Stimulated activated CD4-positive, alpha-beta T cell treated with anti-CD3 and anti-CD28 coated beads, Interleukin-15, amount 100 ng/mL, for 24 hours (primary cell): ENCODE measurements at regions not wholly inside any gene's neighbourhood (a gene's known extent, or its start where the extent isn't known, plus 50 kb on each side); places are given as distances from the start of the nearest gene placed in this dataset.
"Not testable (repeated sequence)": the region's sequence is repeated elsewhere in the genome, so short reads cannot be mapped to it uniquely, and the experiment has no call there.

Experiments
- DNase-seq: peaks from one replicate; pipeline ENCODE4 v3.0.0-alpha.2; 2020

DNA sequence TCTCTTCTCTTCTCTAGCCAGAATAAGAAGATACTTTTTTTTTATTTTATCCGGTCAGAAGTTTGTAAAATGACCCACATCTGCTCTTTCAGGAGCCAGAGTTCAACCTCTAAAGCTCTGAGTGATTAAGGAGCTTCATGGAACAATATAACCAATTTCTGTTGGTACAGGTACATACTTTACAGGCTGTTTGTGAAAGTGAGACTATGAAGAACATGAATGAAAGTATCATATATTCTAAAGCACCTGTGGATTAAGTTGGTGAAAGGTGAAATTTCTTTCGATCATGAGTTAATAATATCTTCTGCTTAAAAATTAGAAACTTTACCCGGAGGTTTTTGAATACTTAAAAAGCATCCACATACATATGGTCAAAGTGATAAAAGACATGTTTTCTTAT, 65.2 kb downstream of the DMRT2 start:
- no peak for DNase-seq

DNA sequence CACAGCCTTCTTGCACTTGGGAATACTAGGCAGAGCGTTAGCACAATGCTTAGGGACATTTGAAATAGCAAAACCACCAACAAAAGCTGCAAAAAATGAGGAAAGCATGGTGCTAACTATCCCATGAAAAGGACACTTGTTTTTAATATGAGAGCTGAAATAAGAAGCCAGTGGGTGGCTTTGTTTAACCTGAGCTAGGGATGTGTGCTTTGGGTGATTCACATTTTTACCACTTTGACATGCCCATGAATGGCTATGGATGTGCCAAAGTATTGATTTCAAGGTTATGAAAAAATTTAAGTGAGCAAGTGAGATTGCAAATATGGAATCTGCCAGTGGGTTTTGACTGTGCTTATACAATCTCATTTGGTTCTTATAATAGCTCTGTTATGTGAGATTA, 67.3 kb downstream of the DMRT2 start:
- DNase-seq = no peak

DNA sequence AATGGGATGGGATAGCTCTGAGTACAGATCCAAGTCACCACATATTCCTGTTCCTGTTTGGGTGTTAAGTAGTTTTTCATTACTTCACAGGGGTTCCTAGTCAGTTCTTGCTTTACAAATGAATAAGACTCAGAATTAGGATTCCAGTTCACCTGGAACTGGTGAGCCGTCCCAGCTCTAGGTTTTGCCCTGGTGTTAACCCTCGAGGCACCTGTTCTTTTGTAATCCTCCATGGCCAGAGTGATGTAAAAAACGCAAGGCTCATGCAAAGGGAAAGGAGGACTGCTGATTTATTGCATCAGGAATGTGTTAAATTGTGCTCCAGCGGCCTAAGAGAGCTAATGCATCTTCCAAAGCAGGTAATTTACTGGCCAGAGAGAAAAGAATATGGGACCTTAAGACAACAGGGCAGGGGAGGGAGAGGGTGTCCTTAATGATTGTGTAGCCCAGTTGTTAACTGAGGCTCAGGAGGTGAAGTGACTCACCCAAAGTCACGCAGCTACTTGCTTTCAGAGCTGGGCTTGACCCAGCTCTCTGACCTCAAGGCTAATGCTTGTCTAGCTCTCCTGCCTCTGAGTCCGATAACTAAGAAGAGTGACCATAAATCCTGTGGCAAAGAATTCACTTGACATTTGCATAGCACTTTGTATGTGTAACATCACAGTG, 70.5 kb downstream of the DMRT2 start:
- DNase-seq = no peak

DNA sequence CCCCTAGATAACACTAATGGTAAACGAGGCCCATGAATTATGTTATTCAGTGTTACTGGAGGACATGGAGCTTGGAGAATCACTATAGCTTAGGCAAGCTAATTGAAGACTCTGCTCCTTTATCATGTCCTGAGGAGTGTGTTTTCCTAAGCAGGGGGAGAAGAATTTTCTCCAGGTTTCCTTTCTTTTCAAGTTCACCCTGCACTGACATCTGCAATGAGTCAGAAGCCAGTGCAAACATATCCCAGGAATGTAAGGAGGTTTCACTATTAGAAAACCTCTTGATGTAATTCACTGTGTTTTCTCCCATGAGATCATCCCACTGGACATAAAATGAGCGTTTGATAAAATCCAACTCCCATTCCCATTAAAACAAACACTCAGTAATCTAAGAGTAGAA, 75.6 kb downstream of the DMRT2 start:
- no peak for DNase-seq

DNA sequence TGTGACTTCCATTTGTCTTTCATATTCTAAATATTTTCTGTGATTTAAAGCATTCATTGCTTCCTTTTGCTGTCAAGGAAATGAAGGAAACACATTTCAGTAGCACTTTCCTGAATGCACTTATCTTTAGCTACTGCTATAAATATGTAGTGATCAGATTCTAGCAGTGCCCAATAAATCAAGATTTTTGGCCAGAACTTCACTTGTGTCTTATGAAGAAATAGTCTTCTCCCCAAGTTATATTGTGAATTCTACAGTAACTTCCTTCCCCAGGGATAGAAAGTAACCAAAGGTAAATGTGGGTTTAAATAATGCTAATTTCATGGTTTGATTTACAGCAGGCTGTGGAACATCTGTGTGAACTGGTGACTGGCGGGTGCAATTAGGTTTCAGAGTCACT, 77.9 kb downstream of the DMRT2 start:
- DNase-seq = no peak

DNA sequence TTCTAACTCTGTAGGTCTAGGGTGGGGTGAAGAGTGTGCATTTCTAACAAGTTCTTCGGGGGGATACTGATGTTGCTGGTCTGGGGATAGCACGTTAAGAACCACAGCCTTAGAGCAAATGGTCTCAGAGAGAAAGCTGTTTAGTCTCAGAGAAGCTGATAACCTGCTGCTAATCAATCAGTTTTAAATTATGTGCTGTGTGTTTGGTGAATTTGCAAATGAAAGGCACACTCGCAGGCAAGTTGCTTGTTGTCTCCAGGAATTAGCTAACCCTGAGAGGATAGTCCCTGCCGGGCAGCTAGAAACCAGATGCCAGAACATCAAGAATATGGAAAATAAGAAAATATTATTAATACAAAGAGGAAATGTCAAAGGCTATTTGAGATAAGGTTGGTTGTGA, 79.2 kb downstream of the DMRT2 start:
- DNase-seq = no peak

DNA sequence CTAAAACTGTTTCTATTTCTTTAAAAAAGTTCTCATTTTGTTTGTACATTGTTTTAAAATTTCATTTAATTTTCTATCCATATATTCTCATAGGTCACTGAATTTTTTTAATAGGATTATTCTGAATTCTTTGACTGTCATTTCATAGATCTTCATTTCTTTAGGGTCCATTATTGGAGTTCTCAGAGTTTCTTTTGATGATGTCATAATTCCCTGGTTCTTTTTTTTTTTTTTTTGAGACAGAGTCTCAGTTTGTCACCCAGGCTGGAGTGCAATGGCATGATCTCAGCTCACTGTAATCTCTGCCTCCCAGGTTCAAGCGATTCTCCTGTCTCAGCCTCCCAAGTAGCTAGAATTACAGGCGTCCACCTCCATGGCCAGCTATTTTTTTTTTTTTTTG, 89.9 kb downstream of the DMRT2 start:
- no peak for DNase-seq

DNA sequence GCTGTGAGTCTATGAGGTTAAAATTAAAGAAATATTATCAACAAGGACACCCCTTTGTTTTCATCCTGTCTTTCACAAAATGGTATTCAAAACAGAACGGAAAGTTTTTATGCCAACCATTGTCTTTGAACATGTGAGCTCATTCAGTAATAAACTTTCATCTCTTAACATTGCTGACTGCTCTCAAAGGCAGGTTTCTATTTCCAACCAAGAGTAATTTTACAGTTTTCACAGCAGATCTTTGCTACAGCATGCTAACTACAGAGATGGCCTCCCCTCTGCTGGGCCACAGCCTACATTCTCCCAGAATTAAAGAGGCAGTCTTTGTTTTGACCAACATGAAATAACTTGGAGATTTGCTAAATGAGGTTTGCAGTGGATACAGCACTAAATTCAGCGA, 101.5 kb downstream of the DMRT2 start:
- DNase-seq = no peak

DNA sequence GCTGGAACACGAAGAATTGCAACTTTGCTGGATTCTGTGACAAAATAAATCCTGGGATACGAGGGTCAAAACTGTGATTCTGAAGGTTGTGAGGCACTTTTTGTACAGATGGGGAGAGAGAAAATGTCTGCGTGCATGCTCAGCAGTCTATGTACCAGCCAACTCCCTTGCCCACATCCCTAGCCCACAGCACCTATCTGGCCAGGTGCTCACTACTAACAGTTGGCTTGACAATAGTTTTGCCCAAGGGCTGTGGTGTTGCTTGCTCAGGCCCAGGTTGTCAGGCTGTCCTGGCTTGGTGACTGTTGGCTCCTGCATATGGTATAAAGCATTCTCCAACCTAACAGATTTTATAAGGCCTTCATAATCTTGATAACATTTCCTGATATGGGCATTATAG, 102.0 kb downstream of the DMRT2 start:
- no peak for DNase-seq

DNA sequence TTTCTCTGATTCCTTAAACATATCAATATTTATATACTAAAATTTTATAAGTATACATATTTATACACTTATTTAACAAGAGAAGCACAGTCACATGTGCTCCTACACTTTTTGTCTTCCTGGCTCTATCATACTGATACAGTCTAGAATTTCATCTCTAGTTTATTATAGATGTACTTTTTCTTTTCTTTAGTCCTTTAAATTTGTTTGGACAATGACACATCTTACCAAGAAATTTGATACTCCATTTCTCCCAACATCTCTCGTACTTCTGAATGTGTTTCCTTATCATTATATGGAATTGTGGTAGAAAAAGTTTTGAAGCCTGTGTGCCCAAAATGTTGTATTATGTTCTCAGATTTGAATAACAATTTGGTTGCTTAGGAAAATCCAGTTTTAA, 104.6 kb downstream of the DMRT2 start:
- DNase-seq = no peak

DNA sequence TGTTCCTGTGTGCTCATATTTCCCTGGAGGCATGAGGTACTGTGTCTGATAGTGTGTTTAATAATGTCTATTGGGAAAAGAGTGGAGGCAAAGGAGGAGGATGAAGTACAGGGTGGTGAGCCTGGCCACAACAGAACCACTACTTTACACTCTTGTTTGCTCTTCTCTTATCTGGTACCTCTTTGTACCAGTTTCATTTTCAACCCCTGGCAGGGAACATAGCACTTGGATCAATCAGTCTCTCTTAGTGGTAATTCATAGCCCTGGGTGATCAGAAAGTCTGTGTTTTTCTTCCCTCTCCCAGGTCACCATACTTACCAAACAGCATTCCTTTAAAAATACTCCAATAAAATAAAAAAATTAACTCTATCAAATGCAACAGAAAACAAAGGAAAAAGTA, 105.4 kb downstream of the DMRT2 start:
- DNase-seq = no peak

DNA sequence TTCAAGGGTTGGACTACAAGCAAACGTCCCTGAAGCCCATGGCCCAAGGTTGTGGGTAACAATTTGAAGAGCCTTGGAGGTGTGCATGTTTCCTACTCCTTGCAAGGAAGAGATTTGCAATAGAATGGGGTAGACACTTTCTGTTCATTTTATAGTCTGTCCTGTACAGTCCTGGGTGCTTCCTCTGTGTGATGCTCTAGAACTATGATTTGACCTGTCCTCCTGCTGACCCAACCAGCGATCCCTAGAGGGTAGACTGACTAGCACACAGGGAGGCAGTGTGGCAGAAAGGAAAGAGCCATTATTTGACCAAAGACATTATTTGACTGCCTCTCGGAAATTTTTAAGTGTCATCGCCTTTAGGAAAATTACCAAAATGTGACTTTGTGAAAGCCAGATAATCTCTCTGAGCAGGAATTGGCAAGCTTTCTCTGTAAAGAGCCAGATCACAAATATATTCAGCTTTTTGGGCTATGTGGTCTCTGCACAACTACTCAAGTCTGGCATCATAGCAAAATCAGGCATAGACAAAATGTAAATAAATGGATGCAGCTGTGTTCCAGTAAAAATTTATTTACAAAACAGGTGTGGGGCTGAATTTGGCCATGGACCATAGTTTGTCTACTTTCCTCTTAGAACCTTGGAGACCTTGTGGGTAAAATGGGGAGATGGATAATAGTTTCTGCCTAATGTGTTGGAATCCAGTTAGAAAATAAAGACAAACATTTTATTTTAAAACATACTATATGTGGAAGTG, 106.8 kb downstream of the DMRT2 start:
- DNase-seq = no peak

DNA sequence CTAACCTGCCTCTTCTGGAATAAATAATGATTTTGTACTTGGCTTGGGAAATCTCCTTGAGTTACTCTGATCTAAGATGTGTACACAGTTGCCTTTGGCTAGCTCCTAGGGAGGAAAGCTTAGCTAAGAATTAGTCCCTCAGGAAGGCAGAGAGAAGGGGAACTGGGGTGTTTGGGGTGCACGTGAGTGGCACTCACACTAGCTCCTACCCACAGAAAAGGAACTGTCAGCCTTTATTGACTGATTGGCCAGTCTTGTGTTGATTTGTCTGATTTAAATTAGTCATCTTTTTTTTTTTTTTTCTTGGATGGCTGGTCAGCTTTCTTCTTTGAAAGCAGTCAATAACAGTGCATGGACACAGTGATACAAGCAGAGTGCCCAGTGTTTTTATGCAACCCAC, 107.7 kb downstream of the DMRT2 start:
- DNase-seq = no peak

DNA sequence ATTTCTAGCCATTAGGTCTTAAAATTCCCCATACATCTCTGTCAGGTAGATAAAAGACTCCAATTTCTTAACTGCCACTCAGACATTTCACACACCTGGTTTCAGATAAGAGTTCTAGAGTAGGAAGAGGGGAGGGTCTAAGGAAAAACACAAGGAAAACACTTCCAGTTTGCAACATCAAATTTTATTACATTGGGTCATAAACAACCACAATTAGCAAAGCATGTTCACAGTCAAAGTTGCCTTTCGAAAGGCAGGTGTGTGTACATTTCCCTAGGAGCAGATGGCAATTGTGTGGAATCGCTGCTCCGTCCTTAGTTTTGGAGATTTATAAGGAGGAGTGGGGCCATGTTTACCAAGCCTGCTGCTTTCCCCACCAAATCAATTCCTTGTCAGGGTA, 120.8 kb downstream of the DMRT2 start:
- no peak for DNase-seq

DNA sequence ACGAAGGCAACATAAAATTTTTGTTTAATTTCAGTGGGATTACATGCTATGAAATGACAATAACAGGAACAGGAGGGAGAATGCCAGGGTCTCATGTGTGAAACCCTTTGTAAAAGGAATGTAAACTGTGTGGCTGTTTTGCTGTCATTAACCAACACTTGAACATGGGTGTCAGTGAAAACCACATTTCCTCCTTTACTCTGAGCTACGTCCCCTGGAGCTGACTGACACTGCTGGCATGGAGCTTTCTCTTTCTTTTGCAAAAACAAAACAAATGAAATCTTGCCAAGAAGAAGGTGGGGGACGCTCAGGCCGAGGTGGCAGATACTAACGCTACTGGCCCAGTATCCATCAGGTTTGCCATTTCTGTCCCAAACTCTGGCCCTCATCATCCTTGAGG, 121.4 kb downstream of the DMRT2 start:
- no peak for DNase-seq

DNA sequence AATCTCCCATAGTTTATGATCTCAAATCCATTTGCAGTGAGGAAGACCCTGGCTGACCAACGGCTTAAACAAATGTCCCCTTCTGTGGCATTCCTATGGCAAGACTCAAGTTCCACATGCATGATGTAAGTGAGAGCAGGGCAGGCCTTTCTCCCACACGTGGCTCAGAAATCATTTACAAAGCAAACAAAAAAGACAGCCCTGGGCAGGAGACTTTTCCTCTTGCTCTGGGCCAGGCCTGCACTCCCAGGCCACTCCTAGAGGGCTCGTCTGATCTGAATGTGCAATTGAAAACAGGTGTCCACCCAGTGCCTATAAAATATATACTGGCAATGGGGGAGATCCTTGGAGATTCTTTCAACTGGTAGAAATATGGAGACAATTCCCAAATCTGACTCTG, 123.1 kb downstream of the DMRT2 start:
- no peak for DNase-seq

DNA sequence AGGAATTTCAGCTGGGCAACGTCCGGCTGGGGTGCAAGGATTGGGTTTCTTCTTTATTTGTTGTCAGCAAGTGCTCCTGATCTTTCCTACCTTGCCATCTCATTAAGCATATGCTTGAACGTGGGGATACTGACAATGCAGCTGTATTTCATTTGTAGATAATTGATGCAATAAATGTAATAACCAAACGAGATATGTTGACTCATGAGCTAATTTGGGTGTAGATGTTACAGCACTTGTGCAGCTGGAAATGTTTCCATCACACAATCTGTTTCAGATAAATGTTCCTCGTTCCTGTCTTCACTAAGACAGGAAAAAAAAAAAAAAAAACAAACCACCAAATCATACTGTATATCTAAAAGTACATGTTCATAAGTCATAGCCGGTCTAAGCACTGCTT, 123.8 kb downstream of the DMRT2 start:
- DNase-seq = no peak

DNA sequence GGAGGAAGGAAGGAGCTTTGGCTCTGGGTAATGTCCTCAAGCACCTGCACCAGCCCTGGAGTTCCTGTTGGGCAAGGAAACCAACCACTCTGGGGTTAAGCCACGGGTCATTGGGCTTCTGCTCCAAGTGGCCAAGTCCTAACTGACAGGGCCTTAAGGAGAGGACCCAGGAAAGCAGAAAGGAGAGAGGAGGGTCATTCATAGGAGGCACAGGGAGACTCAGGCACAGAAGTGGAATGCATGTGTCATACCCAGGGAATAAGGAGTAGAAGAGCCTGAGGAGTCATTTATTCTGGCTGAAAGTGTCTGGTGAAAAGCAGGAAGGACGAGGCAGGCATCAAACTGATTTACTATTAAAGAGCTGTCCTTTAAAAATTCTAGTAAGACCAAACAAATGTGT, 129.2 kb downstream of the DMRT2 start:
- no peak for DNase-seq

DNA sequence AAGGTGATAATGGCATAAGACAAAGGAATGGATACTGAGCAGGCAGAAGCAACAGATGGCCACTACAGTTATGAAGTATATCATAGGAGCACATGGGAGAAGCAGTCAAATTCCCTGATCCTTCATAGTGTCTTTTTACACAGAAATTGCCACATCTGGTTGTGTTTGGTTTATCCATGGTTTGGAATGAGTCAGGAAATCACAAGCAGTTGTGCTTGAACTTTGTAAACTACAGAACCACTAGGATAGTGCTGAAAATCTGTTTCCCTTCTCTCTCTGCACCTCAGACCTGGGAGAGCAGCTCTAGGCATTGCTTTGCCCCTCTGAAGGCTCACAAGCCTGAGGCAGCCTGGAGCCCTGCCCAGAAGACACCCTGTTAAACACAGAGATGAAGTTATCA, 134.0 kb downstream of the DMRT2 start:
- no peak for DNase-seq

DNA sequence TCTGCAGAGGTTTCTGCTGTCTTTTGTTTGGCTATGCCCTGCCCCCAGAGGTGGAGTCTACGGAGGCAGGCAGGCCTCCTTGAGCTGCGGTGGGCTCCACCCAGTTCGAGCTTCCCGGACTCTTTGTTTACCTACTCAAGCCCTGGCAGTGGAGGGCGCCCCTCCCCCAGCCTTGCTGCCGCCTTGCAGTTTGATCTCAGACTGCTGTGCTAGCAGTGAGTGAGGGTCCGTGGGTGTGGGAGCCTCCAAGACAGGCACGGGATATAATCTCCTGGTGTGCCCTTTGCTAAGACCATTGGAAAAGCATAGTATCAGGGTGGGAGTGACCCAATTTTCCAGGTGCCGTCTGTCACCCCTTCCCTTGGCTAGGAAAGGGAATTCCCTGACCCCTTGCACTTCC, 137.0 kb downstream of the DMRT2 start:
- DNase-seq = not testable (repeated sequence)

DNA sequence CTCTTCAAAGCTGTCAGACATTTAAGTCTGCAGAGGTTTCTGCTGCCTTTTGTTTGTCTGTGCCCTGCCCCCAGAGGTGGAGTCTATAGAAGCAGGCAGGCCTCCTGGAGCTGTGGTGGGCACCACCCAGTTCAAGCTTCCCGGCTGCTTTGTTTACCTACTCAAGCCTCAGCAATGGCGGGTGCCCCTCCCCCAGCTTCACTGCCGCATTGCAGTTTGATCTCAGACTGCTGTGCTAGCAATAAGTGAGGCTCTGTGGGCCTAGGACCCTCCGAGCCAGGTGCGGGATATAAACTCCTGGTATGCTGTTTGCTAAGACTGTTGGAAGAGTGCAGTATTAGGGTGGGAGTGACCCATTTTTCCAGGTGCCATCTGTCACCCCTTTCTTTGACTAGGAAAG, 145.5 kb downstream of the DMRT2 start:
- not testable (repeated sequence) for DNase-seq

DNA sequence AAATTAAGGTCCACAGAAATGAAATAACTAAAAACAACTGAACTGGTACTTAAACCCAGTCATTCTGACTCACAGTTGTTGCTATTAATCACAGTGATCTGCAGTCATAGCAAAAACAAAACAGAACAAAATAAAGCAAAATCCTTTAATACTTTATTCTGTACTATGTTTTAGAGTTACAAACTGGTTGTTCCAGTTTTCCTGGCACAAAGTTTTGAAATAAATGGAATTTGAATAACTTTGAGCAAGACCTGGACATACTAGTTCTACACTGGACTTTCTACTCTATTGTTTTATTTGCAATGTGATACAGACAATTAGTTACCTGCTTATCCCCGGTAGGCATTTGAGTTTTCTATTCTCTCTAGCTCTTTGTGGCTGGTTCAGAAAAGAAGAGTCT, 147.9 kb downstream of the DMRT2 start:
- no peak for DNase-seq

DNA sequence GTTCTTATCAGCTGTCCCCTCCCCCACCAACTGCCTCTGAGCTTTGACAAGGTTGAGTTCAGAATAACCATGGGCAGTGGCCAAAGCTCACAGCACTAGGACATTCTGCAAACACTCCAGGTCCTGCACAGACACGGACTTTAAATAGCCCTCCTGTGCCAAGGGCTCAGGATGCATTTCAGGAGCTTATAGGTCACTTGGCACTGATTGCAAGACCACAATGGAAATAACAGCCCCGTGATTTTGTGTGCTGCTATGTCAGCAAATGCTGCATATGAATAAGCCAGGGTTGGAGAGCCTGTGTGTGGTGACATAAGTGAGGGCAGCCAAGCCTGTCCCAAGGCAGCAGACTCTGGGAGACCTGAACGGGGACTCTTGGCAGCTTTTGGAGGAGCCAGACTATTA, 150.7 kb downstream of the DMRT2 start:
- no peak for DNase-seq

DNA sequence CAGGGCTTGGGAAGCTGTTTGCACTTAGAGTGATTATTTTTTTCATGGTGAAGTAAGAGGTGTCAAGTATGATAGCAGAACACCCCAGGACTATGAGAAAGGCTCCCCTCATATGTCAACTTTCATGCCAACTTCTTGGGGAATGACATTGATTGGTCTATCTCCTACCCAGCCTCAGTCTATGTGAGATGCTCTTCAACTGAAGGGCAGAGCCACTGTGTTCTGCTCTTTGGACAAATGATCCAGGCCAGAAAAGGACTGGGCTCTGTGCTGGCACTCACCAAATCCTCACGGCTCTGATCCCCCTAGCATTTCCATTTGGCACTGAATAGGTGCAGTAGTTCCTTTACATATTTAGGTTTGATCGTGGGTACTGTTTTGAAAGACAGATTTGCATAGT, 151.1 kb downstream of the DMRT2 start:
- DNase-seq = no peak

DNA sequence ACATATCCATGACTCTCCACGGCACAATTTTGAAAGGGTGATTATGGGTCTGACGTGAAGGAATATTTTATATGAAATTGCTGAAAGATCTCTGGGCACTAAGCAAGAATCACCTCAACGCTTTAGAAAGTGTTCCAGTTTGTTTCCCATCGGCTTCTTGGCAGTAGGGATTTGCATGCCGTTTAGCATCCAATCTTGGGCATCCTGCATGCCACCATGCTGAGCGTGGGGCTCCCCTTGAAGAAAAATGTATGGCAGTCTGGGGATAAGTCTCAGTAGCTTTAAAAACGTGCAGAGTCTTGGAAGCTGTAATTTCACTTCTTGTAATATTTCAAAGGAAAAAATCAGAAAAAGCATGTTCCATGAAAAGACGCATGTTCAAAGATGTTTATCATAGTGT, 151.7 kb downstream of the DMRT2 start:
- no peak for DNase-seq
